GM06990 (cell line): ENCODE measurements at regions not wholly inside any gene's neighbourhood (a gene's known extent, or its start where the extent isn't known, plus 50 kb on each side); places are given as distances from the start of the nearest gene placed in this dataset.

ENCODE experiments used
- DNase-seq: peaks from one replicate; pipeline ENCODE4 v3.0.0-alpha.2; 2011; ENCODE audit not compliant: insufficient read length; ENCODE audit errors: extremely low read depth
- H3K27me3 ChIP-seq: replicated peaks from 2 replicates; pipeline ENCODE4 v1.6.0; 2011; ENCODE audit warnings: low read length; ENCODE audit not compliant: control insufficient read depth, insufficient read depth
- H3K36me3 ChIP-seq: 2 replicates; pipeline ENCODE4 v1.5.1; 2011; ENCODE audit warnings: low read length; ENCODE audit not compliant: control insufficient read depth, insufficient read depth
- H3K4me3 ChIP-seq: replicated peaks from 2 replicates; pipeline ENCODE4 v1.5.1; 2011; ENCODE audit warnings: low read depth, mild to moderate bottlenecking, control low read depth, low read length
- TF ChIP-seq, protein P1 (sequence below): IDR thresholded peaks from 2 replicates; pipeline ENCODE4 v1.5.1; 2011; ENCODE audit warnings: low read length, control low read depth, mild to moderate bottlenecking, inconsistent platforms; ENCODE audit not compliant: insufficient read depth, poor library complexity, severe bottlenecking

DNA sequence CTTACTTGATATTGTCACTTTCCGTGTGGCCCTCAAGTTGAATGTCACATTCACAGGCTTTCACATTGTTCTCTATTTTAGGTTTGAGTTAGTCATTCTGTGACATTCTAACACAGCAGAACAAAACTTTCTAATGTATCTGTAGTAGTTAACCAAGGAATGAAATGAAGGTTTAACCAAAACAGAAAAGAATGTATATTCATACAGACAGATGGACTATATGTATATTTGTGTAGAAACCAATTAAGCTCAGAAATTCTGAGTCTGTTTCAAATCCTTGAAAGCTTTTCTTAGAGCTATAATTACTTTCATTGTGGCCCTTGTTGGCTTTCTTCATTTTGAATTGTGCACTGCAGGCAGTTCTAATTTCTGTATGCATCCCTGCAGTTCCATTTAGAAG is 654.7 kb downstream of the LRRC70 start:
- TF ChIP-seq, protein P1, sequence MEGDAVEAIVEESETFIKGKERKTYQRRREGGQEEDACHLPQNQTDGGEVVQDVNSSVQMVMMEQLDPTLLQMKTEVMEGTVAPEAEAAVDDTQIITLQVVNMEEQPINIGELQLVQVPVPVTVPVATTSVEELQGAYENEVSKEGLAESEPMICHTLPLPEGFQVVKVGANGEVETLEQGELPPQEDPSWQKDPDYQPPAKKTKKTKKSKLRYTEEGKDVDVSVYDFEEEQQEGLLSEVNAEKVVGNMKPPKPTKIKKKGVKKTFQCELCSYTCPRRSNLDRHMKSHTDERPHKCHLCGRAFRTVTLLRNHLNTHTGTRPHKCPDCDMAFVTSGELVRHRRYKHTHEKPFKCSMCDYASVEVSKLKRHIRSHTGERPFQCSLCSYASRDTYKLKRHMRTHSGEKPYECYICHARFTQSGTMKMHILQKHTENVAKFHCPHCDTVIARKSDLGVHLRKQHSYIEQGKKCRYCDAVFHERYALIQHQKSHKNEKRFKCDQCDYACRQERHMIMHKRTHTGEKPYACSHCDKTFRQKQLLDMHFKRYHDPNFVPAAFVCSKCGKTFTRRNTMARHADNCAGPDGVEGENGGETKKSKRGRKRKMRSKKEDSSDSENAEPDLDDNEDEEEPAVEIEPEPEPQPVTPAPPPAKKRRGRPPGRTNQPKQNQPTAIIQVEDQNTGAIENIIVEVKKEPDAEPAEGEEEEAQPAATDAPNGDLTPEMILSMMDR: no peak
- Histone ChIP-seq H3K36me3 (no peaks in the 10 kb centered on the region), H3K4me3 (no peak overlapping the region), H3K27me3 (no peaks in the 10 kb centered on the region)
- no peak for DNase-seq

DNA sequence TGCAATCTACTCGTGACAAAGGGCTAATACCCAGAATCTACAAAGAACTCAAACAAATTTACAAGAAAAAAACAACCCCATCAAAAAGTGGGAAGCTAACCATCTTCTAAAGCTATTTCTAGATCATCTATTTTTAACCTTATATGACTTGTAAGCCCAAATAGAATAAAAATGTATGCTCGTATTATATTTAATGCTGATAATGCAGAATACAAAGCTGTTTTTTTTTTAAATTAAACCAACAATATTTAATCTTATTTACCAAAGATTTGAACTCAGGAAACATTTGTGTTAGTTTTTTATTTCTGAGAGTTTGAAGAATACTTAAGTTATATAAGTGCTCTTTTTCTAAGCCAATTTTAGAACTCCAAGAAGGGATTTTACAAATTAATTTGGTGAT is 652.1 kb downstream of the LRRC70 start:
- DNase-seq: no peak
- Histone ChIP-seq H3K36me3 (no peaks in the 10 kb centered on the region), H3K4me3 (no peak overlapping the region), H3K27me3 (no peaks in the 10 kb centered on the region)
- TF ChIP-seq, protein P1: no peak

DNA sequence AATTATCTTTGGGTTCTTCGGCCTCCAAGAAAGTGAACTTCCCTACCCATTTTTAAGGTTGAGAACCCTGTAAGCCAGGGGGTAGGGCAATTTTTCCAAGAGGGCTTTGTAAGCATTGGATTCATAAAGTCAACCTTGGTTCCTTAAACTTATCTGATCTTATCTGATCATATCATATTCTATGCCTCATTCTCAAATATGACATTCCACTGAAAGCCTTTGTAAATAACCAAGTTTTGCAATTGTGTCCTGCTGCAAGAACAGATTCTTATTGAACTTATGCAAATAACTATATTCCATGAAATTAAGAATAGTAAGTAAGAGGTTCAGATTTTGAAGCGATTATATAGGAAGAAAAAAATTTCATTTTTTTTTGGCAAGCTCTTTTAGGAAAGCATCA is 649.5 kb downstream of the LRRC70 start:
- Histone ChIP-seq H3K27me3 (no peaks in the 10 kb centered on the region), H3K4me3 (no peak overlapping the region), H3K36me3 (no peaks in the 10 kb centered on the region)
- TF ChIP-seq, protein P1: no peak
- DNase-seq: no peak

DNA sequence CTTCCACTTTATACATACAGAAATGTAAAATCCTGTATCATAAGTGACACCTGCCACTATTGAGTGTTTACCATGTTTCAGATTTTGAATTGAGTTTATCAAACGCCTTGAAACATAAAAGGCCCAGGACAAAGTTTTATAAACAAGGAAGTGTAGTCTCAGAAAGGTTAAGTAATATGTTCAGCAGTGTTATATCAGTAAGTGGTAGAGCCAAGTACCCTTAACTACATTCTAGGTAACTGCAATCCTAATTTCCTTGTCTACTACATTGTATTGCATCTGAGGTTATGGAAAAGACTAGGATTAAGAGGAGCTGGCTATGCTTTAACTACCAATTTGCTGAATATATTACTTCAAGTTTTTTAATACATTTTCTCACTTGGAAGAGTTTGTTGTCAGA is 641.6 kb downstream of the LRRC70 start:
- DNase-seq: no peak
- TF ChIP-seq, protein P1: no peak
- no peak overlapping the region for H3K4me3 ChIP-seq
- H3K27me3 ChIP-seq: no peaks in the 10 kb centered on the region
- no peaks in the 10 kb centered on the region for H3K36me3 ChIP-seq

DNA sequence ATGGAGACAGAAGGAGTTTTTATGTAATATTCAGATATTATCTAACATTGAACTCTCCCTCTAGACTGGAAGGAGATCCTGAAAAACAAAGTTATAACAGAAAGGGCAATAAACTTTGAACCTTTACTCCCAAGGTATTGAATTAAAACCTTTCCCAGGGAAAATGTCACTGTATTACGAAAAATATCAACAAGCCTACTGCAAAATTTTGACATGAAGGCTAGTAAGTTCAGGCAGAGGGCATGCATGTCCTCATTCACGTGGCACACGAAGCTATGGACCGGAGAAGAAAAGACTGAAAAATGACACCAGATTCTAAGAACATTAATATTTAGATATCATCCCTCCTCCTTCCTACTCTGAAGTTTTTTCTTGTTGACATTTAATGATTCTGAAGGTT is 638.8 kb downstream of the LRRC70 start:
- Histone ChIP-seq H3K27me3 (no peaks in the 10 kb centered on the region), H3K4me3 (no peak overlapping the region), H3K36me3 (no peaks in the 10 kb centered on the region)
- TF ChIP-seq, protein P1: no peak
- DNase-seq: no peak

DNA sequence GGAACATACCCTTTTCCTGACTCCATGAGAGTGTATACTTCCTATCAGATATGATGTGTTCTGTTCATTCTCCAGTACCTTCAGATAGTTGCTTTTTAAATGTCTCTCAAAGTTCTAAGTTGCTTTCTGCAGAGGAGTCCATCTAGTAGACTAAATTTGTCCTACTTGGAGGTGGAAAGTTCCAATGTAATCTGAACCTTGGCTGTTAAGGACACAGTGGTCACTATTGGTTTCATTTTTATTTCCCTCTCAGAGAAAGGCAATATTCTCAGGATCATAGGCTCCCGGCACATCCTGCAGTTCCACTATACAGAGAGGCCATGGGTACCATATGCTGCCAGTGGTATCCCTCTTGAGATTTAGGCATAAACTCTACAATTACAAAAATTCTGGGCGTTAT is 634.6 kb downstream of the LRRC70 start:
- H3K27me3 ChIP-seq: no peaks in the 10 kb centered on the region
- H3K36me3 ChIP-seq: no peaks in the 10 kb centered on the region
- no peak for DNase-seq
- TF ChIP-seq, protein P1: no peak
- no peak overlapping the region for H3K4me3 ChIP-seq
